Ishikawa (cell line): ENCODE measurements at regions not wholly inside any gene's neighbourhood (a gene's known extent, or its start where the extent isn't known, plus 50 kb on each side); places are given as distances from the start of the nearest gene placed in this dataset.

ENCODE experiments used
- CEBPB ChIP-seq: IDR thresholded peaks from 2 replicates; pipeline ENCODE4 v1.6.1; 2012
- CREB1 ChIP-seq: IDR thresholded peaks from 2 replicates; pipeline ENCODE4 v1.6.1; 2012; ENCODE audit warnings: low read depth
- EGR1 ChIP-seq: IDR thresholded peaks from 2 replicates; pipeline ENCODE4 v1.6.1; 2012
- EP300 ChIP-seq: IDR thresholded peaks from 2 replicates; pipeline ENCODE4 v1.6.1; 2012; ENCODE audit warnings: borderline replicate concordance
- FOXM1 ChIP-seq: IDR thresholded peaks from 2 replicates; pipeline ENCODE4 v1.6.1; 2012; ENCODE audit warnings: low read depth, borderline replicate concordance
- MAX ChIP-seq: IDR thresholded peaks from 2 replicates; pipeline ENCODE4 v1.6.1; 2012
- NFIC ChIP-seq: IDR thresholded peaks from 2 replicates; pipeline ENCODE4 v1.6.1; 2012
- RAD21 ChIP-seq: IDR thresholded peaks from 2 replicates; pipeline ENCODE4 v1.6.1; 2012; ENCODE audit warnings: low read depth
- TAF1 ChIP-seq: IDR thresholded peaks from 2 replicates; pipeline ENCODE4 v1.6.1; 2012; ENCODE audit warnings: low read depth, mild to moderate bottlenecking
- TCF12 ChIP-seq: IDR thresholded peaks from 2 replicates; pipeline ENCODE4 v1.6.1; 2012; ENCODE audit warnings: low read depth
- TEAD4 ChIP-seq: IDR thresholded peaks from 2 replicates; pipeline ENCODE4 v1.6.1; 2012
- YY1 ChIP-seq: IDR thresholded peaks from 2 replicates; pipeline ENCODE4 v1.6.1; 2012; ENCODE audit warnings: low read depth
- ZBTB7A ChIP-seq: IDR thresholded peaks from 2 replicates; pipeline ENCODE4 v1.6.1; 2012; ENCODE audit warnings: low read depth
- TF ChIP-seq, protein P1 (sequence below): IDR thresholded peaks from 2 replicates; pipeline ENCODE4 v1.6.1; 2012
- TF ChIP-seq, protein P2 (sequence below): IDR thresholded peaks from 2 replicates; pipeline ENCODE4 v1.6.1; 2012; ENCODE audit warnings: low read depth, mild to moderate bottlenecking

GRCh38 chr3:102112704-102113230 is 263.5 kb downstream of the NFKBIZ start:
- no peak for TF ChIP-seq MAX
- TF ChIP-seq RAD21, result no peak
- TF ChIP-seq TAF1, result no peak
- TF ChIP-seq ZBTB7A, result no peak
- no peak for TF ChIP-seq FOXM1
- TF ChIP-seq EGR1, result no peak
- no peak for TF ChIP-seq CEBPB
- TF ChIP-seq, protein P1, sequence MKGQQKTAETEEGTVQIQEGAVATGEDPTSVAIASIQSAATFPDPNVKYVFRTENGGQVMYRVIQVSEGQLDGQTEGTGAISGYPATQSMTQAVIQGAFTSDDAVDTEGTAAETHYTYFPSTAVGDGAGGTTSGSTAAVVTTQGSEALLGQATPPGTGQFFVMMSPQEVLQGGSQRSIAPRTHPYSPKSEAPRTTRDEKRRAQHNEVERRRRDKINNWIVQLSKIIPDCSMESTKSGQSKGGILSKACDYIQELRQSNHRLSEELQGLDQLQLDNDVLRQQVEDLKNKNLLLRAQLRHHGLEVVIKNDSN, result no peak
- TF ChIP-seq, protein P2, sequence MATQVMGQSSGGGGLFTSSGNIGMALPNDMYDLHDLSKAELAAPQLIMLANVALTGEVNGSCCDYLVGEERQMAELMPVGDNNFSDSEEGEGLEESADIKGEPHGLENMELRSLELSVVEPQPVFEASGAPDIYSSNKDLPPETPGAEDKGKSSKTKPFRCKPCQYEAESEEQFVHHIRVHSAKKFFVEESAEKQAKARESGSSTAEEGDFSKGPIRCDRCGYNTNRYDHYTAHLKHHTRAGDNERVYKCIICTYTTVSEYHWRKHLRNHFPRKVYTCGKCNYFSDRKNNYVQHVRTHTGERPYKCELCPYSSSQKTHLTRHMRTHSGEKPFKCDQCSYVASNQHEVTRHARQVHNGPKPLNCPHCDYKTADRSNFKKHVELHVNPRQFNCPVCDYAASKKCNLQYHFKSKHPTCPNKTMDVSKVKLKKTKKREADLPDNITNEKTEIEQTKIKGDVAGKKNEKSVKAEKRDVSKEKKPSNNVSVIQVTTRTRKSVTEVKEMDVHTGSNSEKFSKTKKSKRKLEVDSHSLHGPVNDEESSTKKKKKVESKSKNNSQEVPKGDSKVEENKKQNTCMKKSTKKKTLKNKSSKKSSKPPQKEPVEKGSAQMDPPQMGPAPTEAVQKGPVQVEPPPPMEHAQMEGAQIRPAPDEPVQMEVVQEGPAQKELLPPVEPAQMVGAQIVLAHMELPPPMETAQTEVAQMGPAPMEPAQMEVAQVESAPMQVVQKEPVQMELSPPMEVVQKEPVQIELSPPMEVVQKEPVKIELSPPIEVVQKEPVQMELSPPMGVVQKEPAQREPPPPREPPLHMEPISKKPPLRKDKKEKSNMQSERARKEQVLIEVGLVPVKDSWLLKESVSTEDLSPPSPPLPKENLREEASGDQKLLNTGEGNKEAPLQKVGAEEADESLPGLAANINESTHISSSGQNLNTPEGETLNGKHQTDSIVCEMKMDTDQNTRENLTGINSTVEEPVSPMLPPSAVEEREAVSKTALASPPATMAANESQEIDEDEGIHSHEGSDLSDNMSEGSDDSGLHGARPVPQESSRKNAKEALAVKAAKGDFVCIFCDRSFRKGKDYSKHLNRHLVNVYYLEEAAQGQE, result no peak
- no peak for TF ChIP-seq NFIC
- no peak for TF ChIP-seq TEAD4

DNA sequence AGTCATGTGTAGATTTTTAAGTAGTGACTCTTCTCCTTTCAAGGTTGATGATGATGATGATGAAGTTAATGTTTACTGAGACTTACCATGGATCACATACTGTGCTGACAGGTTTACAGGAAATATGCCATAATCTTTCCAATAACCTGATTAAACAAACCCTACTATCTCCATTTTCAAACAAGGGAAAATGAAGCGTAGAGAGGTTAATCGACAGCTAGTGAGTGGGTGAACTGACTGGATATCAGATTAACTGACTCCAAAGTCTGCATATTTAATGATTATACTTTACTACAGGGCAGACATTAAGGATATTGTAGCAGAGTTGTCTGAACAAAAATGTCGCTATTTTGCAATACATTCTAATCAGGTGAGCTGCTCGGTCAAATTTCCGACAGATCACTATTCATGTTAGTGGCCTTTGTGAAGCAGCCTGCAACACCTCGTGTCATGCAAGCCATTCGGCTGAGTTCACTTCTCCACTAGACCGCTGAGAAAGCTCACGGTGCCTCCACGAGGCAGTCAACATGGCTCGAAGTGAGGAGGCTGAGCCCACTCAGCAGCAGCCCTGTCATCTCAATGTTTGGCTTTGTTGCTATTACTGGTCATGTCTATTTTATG is 264.2 kb downstream of the NFKBIZ start:
- TF ChIP-seq RAD21, result no peak
- TF ChIP-seq FOXM1, result no peak
- TF ChIP-seq ZBTB7A, result no peak
- TF ChIP-seq MAX, result no peak
- TF ChIP-seq, protein P1, result no peak
- no peak for TF ChIP-seq TAF1
- no peak for TF ChIP-seq TEAD4
- no peak for TF ChIP-seq CREB1
- no peak for TF ChIP-seq EP300
- TF ChIP-seq, protein P2, result no peak
- TF ChIP-seq EGR1, result no peak
- no peak for TF ChIP-seq CEBPB
- no peak for TF ChIP-seq NFIC
- no peak for TF ChIP-seq TCF12
- no peak for TF ChIP-seq YY1

GRCh38 chr3:102114264-102114979 is 265.1 kb downstream of the NFKBIZ start:
- TF ChIP-seq NFIC (no peak), EP300 (no peak), TEAD4 (no peak), YY1 (no peak), FOXM1 (no peak), EGR1 (no peak), ZBTB7A (no peak), CEBPB (no peak), TAF1 (no peak), TCF12 (no peak), CREB1 (no peak), RAD21 (no peak), MAX (no peak)
- TF ChIP-seq, protein P1, result no peak
- TF ChIP-seq, protein P2, result no peak
